Astrocyte (in vitro differentiated cells and primary cell): ENCODE measurements at regions not wholly inside any gene's neighbourhood (a gene's known extent, or its start where the extent isn't known, plus 50 kb on each side); places are given as distances from the start of the nearest gene placed in this dataset.

Experiments used
- EZH2 ChIP-seq: IDR thresholded peaks from 2 replicates; pipeline ENCODE4 v1.6.1; 2012; ENCODE audit warnings: mild to moderate bottlenecking, low read length, inconsistent platforms; ENCODE audit not compliant: insufficient read depth
- TF ChIP-seq, protein P1 (sequence below): IDR thresholded peaks from 2 replicates; pipeline ENCODE4 v1.5.1; 2011; ENCODE audit warnings: low read depth, mild to moderate bottlenecking, inconsistent platforms, low read length, moderate library complexity; ENCODE audit not compliant: insufficient read depth

GRCh38 chr5:25027526-25027925, 382.7 kb upstream of the CDH10 start:
- TF ChIP-seq, protein P1, sequence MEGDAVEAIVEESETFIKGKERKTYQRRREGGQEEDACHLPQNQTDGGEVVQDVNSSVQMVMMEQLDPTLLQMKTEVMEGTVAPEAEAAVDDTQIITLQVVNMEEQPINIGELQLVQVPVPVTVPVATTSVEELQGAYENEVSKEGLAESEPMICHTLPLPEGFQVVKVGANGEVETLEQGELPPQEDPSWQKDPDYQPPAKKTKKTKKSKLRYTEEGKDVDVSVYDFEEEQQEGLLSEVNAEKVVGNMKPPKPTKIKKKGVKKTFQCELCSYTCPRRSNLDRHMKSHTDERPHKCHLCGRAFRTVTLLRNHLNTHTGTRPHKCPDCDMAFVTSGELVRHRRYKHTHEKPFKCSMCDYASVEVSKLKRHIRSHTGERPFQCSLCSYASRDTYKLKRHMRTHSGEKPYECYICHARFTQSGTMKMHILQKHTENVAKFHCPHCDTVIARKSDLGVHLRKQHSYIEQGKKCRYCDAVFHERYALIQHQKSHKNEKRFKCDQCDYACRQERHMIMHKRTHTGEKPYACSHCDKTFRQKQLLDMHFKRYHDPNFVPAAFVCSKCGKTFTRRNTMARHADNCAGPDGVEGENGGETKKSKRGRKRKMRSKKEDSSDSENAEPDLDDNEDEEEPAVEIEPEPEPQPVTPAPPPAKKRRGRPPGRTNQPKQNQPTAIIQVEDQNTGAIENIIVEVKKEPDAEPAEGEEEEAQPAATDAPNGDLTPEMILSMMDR = no peak
- TF ChIP-seq EZH2 = no peak
